CD8-positive, alpha-beta memory T cell (primary cell): ENCODE measurements at regions not wholly inside any gene's neighbourhood (a gene's known extent, or its start where the extent isn't known, plus 50 kb on each side); places are given as distances from the start of the nearest gene placed in this dataset.

Experiments
- CTCF ChIA-PET: fragments of 350-600 bp; sonication (Branson Sonifier 250); formaldehyde crosslinking; loops from one replicate; lab custom pipeline; 2021; ENCODE audit warnings: antibody characterized with exemption; lab: Charles Lee
- POLR2A ChIA-PET: fragments of 350-600 bp; sonication (Branson Sonifier 250); formaldehyde crosslinking; loops from one replicate; lab custom pipeline; 2021; ENCODE audit warnings: antibody characterized with exemption; lab: Charles Lee
- DNase-seq, 5 donors: peaks; one replicate each; pipeline versions ENCODE4 v3.0.0 to v3.0.0-alpha.2; 2020 to 2022; ENCODE audit warnings: mixed read lengths in 1 of 5
- H3K27ac ChIP-seq: one replicate; pipeline ENCODE4 v1.7.0; 2013; ENCODE audit warnings: low read depth, mild to moderate bottlenecking, low read length, moderate library complexity
- H3K27me3 ChIP-seq: 2 replicates; pipeline ENCODE4 v1.7.0; 2013; ENCODE audit warnings: low read length, mild to moderate bottlenecking; ENCODE audit not compliant: insufficient read depth, poor library complexity, severe bottlenecking
- H3K36me3 ChIP-seq: 2 replicates; pipeline ENCODE4 v1.7.0; 2013; ENCODE audit warnings: mild to moderate bottlenecking, low read length, moderate library complexity; ENCODE audit not compliant: insufficient read depth
- H3K4me1 ChIP-seq: 2 replicates; pipeline ENCODE4 v1.7.0; 2013; ENCODE audit warnings: mild to moderate bottlenecking, low read length, moderate library complexity; ENCODE audit not compliant: insufficient read depth
- H3K4me3 ChIP-seq: 2 replicates; pipeline ENCODE4 v1.7.0; 2013; ENCODE audit warnings: mild to moderate bottlenecking, low read length
- H3K9me3 ChIP-seq: 2 replicates; pipeline ENCODE4 v1.7.0; 2013; ENCODE audit warnings: mild to moderate bottlenecking, low read length
- H3K27ac Mint-ChIP-seq, 8 donors: one replicate each; pipeline ENCODE4 v1.8.0; 2020 to 2021; ENCODE audit warnings: mixed read lengths in 8 of 8, mild to moderate bottlenecking in 6 of 8, inconsistent platforms in 3 of 8, moderate library complexity in 3 of 8
- H3K27me3 Mint-ChIP-seq, 2 donors: one replicate each; pipeline ENCODE4 v1.8.0; 2020 to 2021; ENCODE audit warnings: mixed read lengths in 2 of 2, mild to moderate bottlenecking in 1 of 2, moderate library complexity in 1 of 2
- H3K36me3 Mint-ChIP-seq, 3 donors: one replicate each; pipeline ENCODE4 v1.8.0; 2020 to 2021; ENCODE audit warnings: mixed read lengths in 3 of 3, inconsistent platforms in 1 of 3, mild to moderate bottlenecking in 1 of 3
- H3K4me1 Mint-ChIP-seq, 3 donors: one replicate each; pipeline ENCODE4 v1.8.0; 2020 to 2021; ENCODE audit warnings: mixed read lengths in 3 of 3, inconsistent platforms in 1 of 3, mild to moderate bottlenecking in 1 of 3
- H3K4me3 Mint-ChIP-seq, 7 donors: one replicate each; pipeline ENCODE4 v1.8.0; 2020 to 2021; ENCODE audit warnings: mixed read lengths in 7 of 7, mild to moderate bottlenecking in 6 of 7, moderate library complexity in 4 of 7, inconsistent platforms in 2 of 7
- H3K9me3 Mint-ChIP-seq, 5 donors: one replicate each; pipeline ENCODE4 v1.8.0; 2020 to 2022; ENCODE audit warnings: mixed read lengths in 5 of 5, mild to moderate bottlenecking in 3 of 5, moderate library complexity in 2 of 5, inconsistent platforms in 1 of 5

- no peaks in the 10 kb centered on the region for H3K4me1 ChIP-seq
- Mint-ChIP-seq H3K27me3 (no peaks in the 10 kb centered on the region), H3K27ac (no peak overlapping the region), H3K36me3 (no peaks in the 10 kb centered on the region), H3K4me3 (no peak overlapping the region), H3K9me3 (peaks cover 0 to 39% (median 12%) of the 10 kb centered on the region in 5 donors), H3K4me1 (no peaks in the 10 kb centered on the region)
- DNase-seq, result no peak
- ChIA-PET CTCF (no interaction called here), POLR2A (no interaction called here)
- H3K36me3 ChIP-seq, result no peaks in the 10 kb centered on the region
- no peaks in the 10 kb centered on the region for H3K27me3 ChIP-seq
- H3K27ac ChIP-seq, result no peak overlapping the region
- H3K4me3 ChIP-seq, result no peak overlapping the region
- no peaks in the 10 kb centered on the region for H3K9me3 ChIP-seq
These were observed 329.4 kb upstream of the MAGI2 start for GRCh38 chr7:79782906-79783305.

DNA sequence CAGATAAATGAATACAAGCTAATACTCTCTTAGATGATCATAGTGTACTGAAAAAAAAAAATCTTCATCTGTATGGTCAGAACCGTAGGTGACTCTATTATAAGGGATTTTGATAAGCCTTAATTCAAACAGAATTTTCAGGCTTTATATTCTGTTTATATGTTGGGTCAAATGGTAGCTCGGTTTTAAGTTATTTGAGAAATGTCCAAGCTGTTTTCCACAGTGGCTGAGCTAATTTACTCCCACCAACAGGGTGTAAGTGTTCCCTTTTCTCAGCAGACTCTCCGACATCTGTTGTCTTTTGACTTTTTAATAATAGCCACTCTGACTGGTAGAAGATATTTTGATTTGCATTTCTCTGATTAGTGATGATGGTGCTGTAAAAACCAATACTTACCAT is 328.8 kb upstream of the MAGI2 start:
- H3K4me3 ChIP-seq, result no peak overlapping the region
- Mint-ChIP-seq H3K27ac (no peak overlapping the region), H3K36me3 (no peaks in the 10 kb centered on the region), H3K9me3 (peaks cover 0 to 44% (median 9%) of the 10 kb centered on the region in 5 donors), H3K4me1 (no peaks in the 10 kb centered on the region), H3K27me3 (no peaks in the 10 kb centered on the region), H3K4me3 (no peak overlapping the region)
- no peaks in the 10 kb centered on the region for H3K9me3 ChIP-seq
- ChIA-PET POLR2A (no interaction called here), CTCF (no interaction called here)
- no peaks in the 10 kb centered on the region for H3K27me3 ChIP-seq
- H3K36me3 ChIP-seq, result no peaks in the 10 kb centered on the region
- no peak overlapping the region for H3K27ac ChIP-seq
- DNase-seq, result no peak
- H3K4me1 ChIP-seq, result no peaks in the 10 kb centered on the region

- Mint-ChIP-seq H3K27me3 (no peaks in the 10 kb centered on the region), H3K9me3 (peaks cover under 1 to 44% (median 9%) of the 10 kb centered on the region in 5 donors), H3K4me3 (no peak overlapping the region), H3K4me1 (no peaks in the 10 kb centered on the region), H3K27ac (no peak overlapping the region), H3K36me3 (no peaks in the 10 kb centered on the region)
- no peaks in the 10 kb centered on the region for H3K36me3 ChIP-seq
- ChIA-PET POLR2A (no interaction called here), CTCF (no interaction called here)
- no peak for DNase-seq
- H3K4me3 ChIP-seq, result no peak overlapping the region
- H3K27ac ChIP-seq, result no peak overlapping the region
- no peaks in the 10 kb centered on the region for H3K27me3 ChIP-seq
- no peaks in the 10 kb centered on the region for H3K9me3 ChIP-seq
- H3K4me1 ChIP-seq, result no peaks in the 10 kb centered on the region
These were observed 328.2 kb upstream of the MAGI2 start for GRCh38 chr7:79781716-79782115.

- H3K27ac ChIP-seq, result no peak overlapping the region
- H3K36me3 ChIP-seq, result no peaks in the 10 kb centered on the region
- Mint-ChIP-seq H3K36me3 (no peaks in the 10 kb centered on the region), H3K27me3 (no peaks in the 10 kb centered on the region), H3K27ac (no peak overlapping the region), H3K9me3 (peaks cover 5 to 31% (median 7%) of the 10 kb centered on the region in 5 donors), H3K4me1 (no peaks in the 10 kb centered on the region), H3K4me3 (no peak overlapping the region)
- ChIA-PET CTCF (no interaction called here), POLR2A (no interaction called here)
- H3K27me3 ChIP-seq, result no peaks in the 10 kb centered on the region
- no peaks in the 10 kb centered on the region for H3K4me1 ChIP-seq
- DNase-seq, result no peak
- no peak overlapping the region for H3K4me3 ChIP-seq
- no peaks in the 10 kb centered on the region for H3K9me3 ChIP-seq
These were observed 325.6 kb upstream of the MAGI2 start for GRCh38 chr7:79778786-79779770.

DNA sequence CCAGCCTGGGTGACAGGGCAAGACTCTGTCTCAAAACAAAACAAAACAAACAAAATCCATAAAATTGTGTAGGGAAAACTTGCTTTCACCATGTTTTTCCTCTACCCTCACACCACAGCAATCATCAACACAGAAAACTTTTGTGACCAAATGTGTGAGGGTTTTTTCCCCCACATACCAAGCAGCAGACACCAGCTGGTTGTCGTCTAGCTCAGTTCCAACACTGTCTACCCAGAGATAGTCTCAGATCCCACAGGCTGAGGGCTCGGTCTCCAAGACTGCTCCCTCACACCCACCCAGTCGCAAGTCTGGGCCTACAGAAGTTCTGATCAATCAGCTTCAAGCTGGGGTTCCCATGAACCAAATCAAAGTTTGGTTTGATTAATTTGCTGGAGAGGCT is 322.4 kb upstream of the MAGI2 start:
- POLR2A ChIA-PET, result no interaction called here

GRCh38 chr7:79774150-79774549 is 320.7 kb upstream of the MAGI2 start:
- Mint-ChIP-seq H3K9me3 (peaks cover 4 to 26% (median 5%) of the 10 kb centered on the region in 5 donors), H3K4me3 (no peak overlapping the region), H3K27me3 (no peaks in the 10 kb centered on the region), H3K36me3 (no peaks in the 10 kb centered on the region), H3K27ac (no peak overlapping the region), H3K4me1 (no peaks in the 10 kb centered on the region)
- H3K36me3 ChIP-seq, result no peaks in the 10 kb centered on the region
- H3K27me3 ChIP-seq, result no peaks in the 10 kb centered on the region
- H3K27ac ChIP-seq, result no peak overlapping the region
- H3K9me3 ChIP-seq, result no peaks in the 10 kb centered on the region
- no peak overlapping the region for H3K4me3 ChIP-seq
- H3K4me1 ChIP-seq, result no peaks in the 10 kb centered on the region
- DNase-seq, result no peak
- POLR2A ChIA-PET, result no interaction called here
- CTCF ChIA-PET, result no interaction called here

More for the DNA sequence above, 322.4 kb upstream of the MAGI2 start:
- no peaks in the 10 kb centered on the region for H3K27me3 Mint-ChIP-seq
- H3K36me3 Mint-ChIP-seq, result no peaks in the 10 kb centered on the region
- DNase-seq, result no peak
- Histone ChIP-seq H3K4me3 (no peak overlapping the region), H3K9me3 (no peaks in the 10 kb centered on the region), H3K4me1 (no peaks in the 10 kb centered on the region), H3K27me3 (no peaks in the 10 kb centered on the region), H3K27ac (no peak overlapping the region), H3K36me3 (no peaks in the 10 kb centered on the region)
- no peak overlapping the region for H3K4me3 Mint-ChIP-seq
- no peaks in the 10 kb centered on the region for H3K4me1 Mint-ChIP-seq
- CTCF ChIA-PET, result no interaction called here
- H3K27ac Mint-ChIP-seq, result no peak overlapping the region
- peaks cover 4 to 30% (median 6%) of the 10 kb centered on the region in 5 donors for H3K9me3 Mint-ChIP-seq

GRCh38 chr7:79770970-79771369 is 317.5 kb upstream of the MAGI2 start:
- Histone ChIP-seq H3K4me1 (no peaks in the 10 kb centered on the region), H3K27me3 (no peaks in the 10 kb centered on the region), H3K36me3 (no peaks in the 10 kb centered on the region), H3K4me3 (no peak overlapping the region), H3K9me3 (no peaks in the 10 kb centered on the region), H3K27ac (no peak overlapping the region)
- H3K27ac Mint-ChIP-seq, result no peak overlapping the region
- H3K9me3 Mint-ChIP-seq, result peaks cover 0 to 14% (median 5%) of the 10 kb centered on the region in 5 donors
- no peak overlapping the region for H3K4me3 Mint-ChIP-seq
- DNase-seq, result no peak
- no peaks in the 10 kb centered on the region for H3K36me3 Mint-ChIP-seq
- CTCF ChIA-PET, result no interaction called here
- no peaks in the 10 kb centered on the region for H3K4me1 Mint-ChIP-seq
- no peaks in the 10 kb centered on the region for H3K27me3 Mint-ChIP-seq
- POLR2A ChIA-PET, result no interaction called here

- no peaks in the 10 kb centered on the region for H3K27me3 Mint-ChIP-seq
- no peaks in the 10 kb centered on the region for H3K4me1 Mint-ChIP-seq
- Histone ChIP-seq H3K4me3 (no peak overlapping the region), H3K9me3 (no peaks in the 10 kb centered on the region), H3K27ac (no peak overlapping the region), H3K27me3 (no peaks in the 10 kb centered on the region), H3K36me3 (no peaks in the 10 kb centered on the region), H3K4me1 (no peaks in the 10 kb centered on the region)
- no peak for DNase-seq
- no peaks in the 10 kb centered on the region for H3K36me3 Mint-ChIP-seq
- H3K4me3 Mint-ChIP-seq, result no peak overlapping the region
- POLR2A ChIA-PET, result no interaction called here
- H3K27ac Mint-ChIP-seq, result no peak overlapping the region
- CTCF ChIA-PET, result no interaction called here
- H3K9me3 Mint-ChIP-seq, result peaks cover 2 to 10% (median 5%) of the 10 kb centered on the region in 5 donors
These were observed 316.6 kb upstream of the MAGI2 start for GRCh38 chr7:79770063-79770462.
